SK-N-SH (cell line): ENCODE measurements at regions not wholly inside any gene's neighbourhood (a gene's known extent, or its start where the extent isn't known, plus 50 kb on each side); places are given as distances from the start of the nearest gene placed in this dataset.

Experiments used
- CTCF ChIA-PET: fragments of 300-600, 350-600 bp; formaldehyde crosslinking; extraction: SDS; loops from one replicate; lab custom pipeline; 2021; lab: Yijun Ruan, JAX
- POLR2A ChIA-PET: fragments of 350-600 bp; sonication (Branson Sonifier 250); formaldehyde crosslinking; extraction: SDS; loops from one replicate; lab custom pipeline; 2020; ENCODE audit warnings: antibody characterized with exemption, inconsistent platforms; lab: Yijun Ruan, JAX
- DNase-seq: peaks from one replicate; pipeline ENCODE4 v3.0.0; 2012
- H2AFZ ChIP-seq: fragments of 200-600 bp; sonication (generic); 2 replicates; pipeline ENCODE4 v1.8.1; 2016; ENCODE audit warnings: antibody characterized with exemption, mild to moderate bottlenecking, low read depth
- H3F3A ChIP-seq: fragments of 200-600 bp; sonication (generic); replicated peaks from 2 replicates; pipeline ENCODE3; 2016; ENCODE audit warnings: antibody characterized with exemption, mild to moderate bottlenecking; ENCODE audit not compliant: insufficient read depth
- H3K27ac ChIP-seq, 2 experiments: fragments of 200-500 bp in 1 of 2; fragments of 200-600 bp in 1 of 2; sonication (Bioruptor generic) in 1 of 2; sonication (generic), shearing (Covaris generic) in 1 of 2; 2 replicates each; pipeline versions ENCODE4 v1.5.1 to v1.6.1; 2014 to 2016; ENCODE audit warnings: low read depth in 2 of 2, inconsistent platforms in 1 of 2, low read length in 1 of 2, mild to moderate bottlenecking in 1 of 2, mixed read lengths in 1 of 2
- H3K27me3 ChIP-seq: fragments of 200-600 bp; sonication (generic), shearing (Covaris generic); 2 replicates; pipeline ENCODE4 v1.6.1; 2016; ENCODE audit warnings: mixed run types; ENCODE audit not compliant: insufficient read depth
- H3K36me3 ChIP-seq, 2 experiments: fragments of 200-500 bp in 1 of 2; fragments of 200-600 bp in 1 of 2; sonication (Bioruptor generic) in 1 of 2; sonication (generic) in 1 of 2; replicated peaks in 1 of 2; 2 replicates each; pipeline versions ENCODE3 to v1.5.1; 2014 to 2016; ENCODE audit warnings: low read length in 1 of 2, mild to moderate bottlenecking in 1 of 2; ENCODE audit not compliant: insufficient read depth in 2 of 2, control insufficient read depth in 1 of 2
- H3K4me1 ChIP-seq, 2 experiments: fragments of 200-500 bp in 1 of 2; fragments of 200-600 bp in 1 of 2; sonication (Bioruptor generic) in 1 of 2; sonication (generic), shearing (Covaris generic) in 1 of 2; 2 replicates each; pipeline versions ENCODE4 v1.5.1 to v1.6.1; 2014 to 2016; ENCODE audit warnings: low read depth in 1 of 2, low read length in 1 of 2, mixed run types in 1 of 2; ENCODE audit not compliant: insufficient read depth in 2 of 2, control insufficient read depth in 1 of 2
- H3K4me2 ChIP-seq: fragments of 200-600 bp; sonication (generic), shearing (Covaris generic); 2 replicates; pipeline ENCODE4 v1.6.1; 2017; ENCODE audit warnings: mixed run types
- H3K4me3 ChIP-seq, 2 experiments: fragments of 200-500 bp in 1 of 2; fragments of 200-600 bp in 1 of 2; sonication (Bioruptor generic) in 1 of 2; sonication (generic), shearing (Covaris generic) in 1 of 2; 2 replicates each; pipeline versions ENCODE4 v1.5.1 to v1.8.1; 2014 to 2016; ENCODE audit warnings: low read depth in 2 of 2, inconsistent platforms in 1 of 2, low read length in 1 of 2, mild to moderate bottlenecking in 1 of 2, mixed read lengths in 1 of 2, moderate library complexity in 1 of 2
- H3K79me2 ChIP-seq: fragments of 200-600 bp; sonication (generic); 2 replicates; pipeline ENCODE4 v1.8.1; 2017; ENCODE audit warnings: mild to moderate bottlenecking; ENCODE audit not compliant: insufficient read depth
- H3K9ac ChIP-seq: fragments of 200-600 bp; sonication (generic); 2 replicates; pipeline ENCODE4 v1.6.1; 2017; ENCODE audit warnings: mixed run types
- H3K9me2 ChIP-seq: fragments of 200-600 bp; sonication (generic); 2 replicates; pipeline ENCODE4 v1.6.1; 2017; ENCODE audit warnings: mixed run types
- H3K9me3 ChIP-seq: fragments of 200-600 bp; sonication (generic); 2 replicates; pipeline ENCODE4 v1.6.1; 2017; ENCODE audit warnings: mixed run types, mild to moderate bottlenecking, moderate library complexity
- H4K20me1 ChIP-seq: fragments of 200-600 bp; sonication (generic); 2 replicates; pipeline ENCODE4 v1.6.1; 2017; ENCODE audit warnings: mild to moderate bottlenecking, mixed run types; ENCODE audit not compliant: insufficient read depth
- CHD2 ChIP-seq: fragments of 150-350 bp; IDR thresholded peaks from 2 replicates; pipeline ENCODE4 v1.6.1; 2018; ENCODE audit warnings: low read length; ENCODE audit not compliant: partially characterized antibody
- CTCF ChIP-seq: fragments of 200-600 bp; sonication (generic); IDR thresholded peaks from 2 replicates; pipeline ENCODE4 v1.6.1; 2017; ENCODE audit warnings: antibody characterized with exemption, mild to moderate bottlenecking, moderate library complexity
- ELF1 ChIP-seq: IDR thresholded peaks from 2 replicates; pipeline ENCODE4 v1.4.0; 2012
- EP300 ChIP-seq, 2 experiments: IDR thresholded peaks; 2 replicates each; pipeline versions ENCODE4 v1.4.0 to v1.6.1; 2012; ENCODE audit warnings: borderline replicate concordance in 1 of 2, low read depth in 1 of 2, low read length in 1 of 2
- EZH2phosphoT487 ChIP-seq: fragments of 200-600 bp; sonication (generic); IDR thresholded peaks from 2 replicates; pipeline ENCODE4 v1.6.1; 2017; ENCODE audit warnings: low read depth, mixed run types, mild to moderate bottlenecking, antibody characterized with exemption, moderate library complexity, borderline replicate concordance
- FOXJ3 ChIP-seq: sonication (generic); formaldehyde crosslinking; IDR thresholded peaks from 2 replicates; pipeline ENCODE4 v1.5.1; 2020; ENCODE audit warnings: mild to moderate bottlenecking, missing genetic modification reagents
- FOXM1 ChIP-seq: IDR thresholded peaks from 2 replicates; pipeline ENCODE4 v1.4.0; 2012; ENCODE audit warnings: low read depth, mild to moderate bottlenecking
- GABPA ChIP-seq: IDR thresholded peaks from 2 replicates; pipeline ENCODE4 v1.4.0; 2012; ENCODE audit warnings: low read depth, mild to moderate bottlenecking
- GATA2 ChIP-seq: sonication (generic); formaldehyde crosslinking; IDR thresholded peaks from 2 replicates; pipeline ENCODE4 v1.5.0; 2020; ENCODE audit warnings: mild to moderate bottlenecking, missing genetic modification reagents
- IRF3 ChIP-seq: fragments of 150-350 bp; IDR thresholded peaks from 2 replicates; pipeline ENCODE4 v1.6.1; 2016; ENCODE audit warnings: mild to moderate bottlenecking, low read depth, low read length
- MXI1 ChIP-seq: IDR thresholded peaks from 2 replicates; pipeline ENCODE4 v1.6.1; 2012; ENCODE audit warnings: mild to moderate bottlenecking, low read depth, low read length, improper control_type of control experiment
- PBX3 ChIP-seq: IDR thresholded peaks from 2 replicates; pipeline ENCODE4; 2012
- POLR2AphosphoS5 ChIP-seq: IDR thresholded peaks from 2 replicates; pipeline ENCODE4 v1.6.1; 2012; ENCODE audit warnings: low read depth, low read length
- RFX5 ChIP-seq: IDR thresholded peaks from 2 replicates; pipeline ENCODE4 v1.6.1; 2012; ENCODE audit warnings: mild to moderate bottlenecking, improper control_type of control experiment, low read length
- YY1 ChIP-seq: IDR thresholded peaks from 2 replicates; pipeline ENCODE4 v1.4.0; 2012; ENCODE audit warnings: low read depth, mild to moderate bottlenecking
- ZBTB33 ChIP-seq: IDR thresholded peaks from 2 replicates; pipeline ENCODE4 v1.4.0; 2012; ENCODE audit warnings: low read depth, borderline replicate concordance
- WGBS: methylation state at CpG from one replicate; pipeline ENCODE4 v1.1.6; 2017; ENCODE audit warnings: low lambda C conversion rate; 5-methylcytosine and 5-hydroxymethylcytosine counted together

- Histone ChIP-seq H3K79me2 (no peaks in the 10 kb centered on the region), H4K20me1 (no peaks in the 10 kb centered on the region), H3K4me2 (no peak overlapping the region), H3K9me2 (no peaks in the 10 kb centered on the region), H3F3A (no peaks in the 10 kb centered on the region), H3K4me1 (no peaks in the 10 kb centered on the region; a peak in 1 of 4 replicates), H3K36me3 (no peaks in the 10 kb centered on the region), H2AFZ (no peak overlapping the region)
- DNase-seq = peak; percentile 6
- 60% methylated on average over 3 of the region's 3 CpGs for WGBS
- TF ChIP-seq ZBTB33 (no peak), YY1 (no peak), GATA2 (CRISPR knock-in tag) (peak; percentile 39; the same call in 1 of the 2 replicates)
- TF ChIP-seq, all 33 proteins: peak for 1
- POLR2A ChIA-PET = no interaction called here
- no peak overlapping the region for H3K4me3 ChIP-seq
- no peaks in the 10 kb centered on the region for H3K9me3 ChIP-seq
- H3K27me3 ChIP-seq = no peaks in the 10 kb centered on the region
- CTCF ChIA-PET = interaction anchor here (1.0 to 2.5 kb wide), 3 partner anchors 13 to 196 kb away, joined by 3 to 6 read pairs (median 6); no protein-coding TSS in a partner anchor
- H3K9ac ChIP-seq = no peak overlapping the region
- no peak overlapping the region for H3K27ac ChIP-seq
Measured at GRCh38 chr1:65491472-65491871, 71.0 kb downstream of the LEPR start.

GRCh38 chr1:65493802-65494201 lies 73.3 kb downstream of the LEPR start:
- Histone ChIP-seq H3K79me2 (no peaks in the 10 kb centered on the region), H3K4me2 (no peak overlapping the region), H2AFZ (no peak overlapping the region), H3K9me2 (no peaks in the 10 kb centered on the region), H3K9ac (no peak overlapping the region), H3K4me1 (no peaks in the 10 kb centered on the region; a peak in 1 of 4 replicates), H3K27ac (no peak overlapping the region), H3K36me3 (no peaks in the 10 kb centered on the region), H3K27me3 (no peaks in the 10 kb centered on the region), H3K4me3 (no peak overlapping the region), H3K9me3 (no peaks in the 10 kb centered on the region), H4K20me1 (no peaks in the 10 kb centered on the region), H3F3A (no peaks in the 10 kb centered on the region)
- TF ChIP-seq ELF1 = no peak
- TF ChIP-seq POLR2AphosphoS5 = no peak
- no peak for TF ChIP-seq MXI1
- TF ChIP-seq IRF3 = no peak
- no peak for TF ChIP-seq FOXJ3
- no peak for TF ChIP-seq YY1
- TF ChIP-seq GABPA = no peak
- no peak for TF ChIP-seq RFX5
- TF ChIP-seq GATA2 (CRISPR knock-in tag) = no peak
- TF ChIP-seq EZH2phosphoT487 = no peak
- TF ChIP-seq PBX3 = no peak
- no peak for TF ChIP-seq ZBTB33
- TF ChIP-seq FOXM1 = no peak
- no peak for TF ChIP-seq CHD2
- TF ChIP-seq CTCF = no peak
- no peak for TF ChIP-seq EP300 (IDR thresholded peaks at IDR 0.05; ENCODE audit: borderline replicate concordance in 1 of 2, low read depth in 1 of 2, low read length in 1 of 2)
- CTCF ChIA-PET = no interaction called here
- no peak for DNase-seq
- POLR2A ChIA-PET = no interaction called here
- 82% methylated on average over 2 of the region's 2 CpGs for WGBS
